ENCODE measurements at regions not wholly inside any gene's neighbourhood (a gene's known extent, or its start where the extent isn't known, plus 50 kb on each side); places are given as distances from the start of the nearest gene placed in this dataset.
"Not testable (repeated sequence)": the region's sequence is repeated elsewhere in the genome, so short reads cannot be mapped to it uniquely, and the experiment has no call there.

GRCh38 chr10:8347614-8348013 lies 293.1 kb downstream of the GATA3 start:
- not testable (repeated sequence) for TF ChIP-seq CTCF, EZH2, EZH2phosphoT487 (IDR thresholded peaks at IDR 0.05)

Measured in neural progenitor cell (in vitro differentiated cells).